ENCODE measurements at regions not wholly inside any gene's neighbourhood (a gene's known extent, or its start where the extent isn't known, plus 50 kb on each side); places are given as distances from the start of the nearest gene placed in this dataset.

GRCh38 chr12:112674539-112674938, 117.0 kb upstream of the RPH3A start:
- Histone ChIP-seq H3K4me3 (no peak overlapping the region), H3K36me3 (no peaks in the 10 kb centered on the region), H3K4me1 (no peaks in the 10 kb centered on the region), H3K27ac (no peak overlapping the region), H3K9me3 (no peaks in the 10 kb centered on the region), H3K27me3 (peaks cover 15% of the 10 kb centered on the region)
- in situ Hi-C loops (cut with MboI; ENCODE audit: low pct_ligation_motif_present in 1 of 4, low pct_unique_long_range_greater_than_20kb in 1 of 4, low sequenced_read_pairs in 3 of 4): no loop called here
- no peak for TF ChIP-seq EP300 (IDR thresholded peaks at IDR 0.05; ENCODE audit: low read depth)
- no peak for TF ChIP-seq POLR2A (IDR thresholded peaks at IDR 0.05)
- TF ChIP-seq CTCF (IDR thresholded peaks at IDR 0.05): no peak
- TF ChIP-seq POLR2AphosphoS5 (IDR thresholded peaks at IDR 0.05): no peak
- no peak for DNase-seq
- WGBS, 2 donors (ENCODE audit: low coverage in 1 of 2): 46 to 59% methylated on average over 2 of the region's 2 CpGs
- intact Hi-C loops (cut with DNase I; ENCODE audit: low total_unique reads): no loop called here

GRCh38 chr12:112676507-112676906, 115.0 kb upstream of the RPH3A start:
- no peak overlapping the region for H3K4me3 ChIP-seq
- intact Hi-C loops (cut with DNase I; ENCODE audit: low total_unique reads): no loop called here
- H3K27ac ChIP-seq: no peak overlapping the region
- TF ChIP-seq EP300 (IDR thresholded peaks at IDR 0.05; ENCODE audit: low read depth) (no peak), POLR2A (IDR thresholded peaks at IDR 0.05) (no peak), POLR2AphosphoS5 (IDR thresholded peaks at IDR 0.05) (no peak), CTCF (IDR thresholded peaks at IDR 0.05) (no peak)
- in situ Hi-C loops (cut with MboI; ENCODE audit: low pct_ligation_motif_present in 1 of 4, low pct_unique_long_range_greater_than_20kb in 1 of 4, low sequenced_read_pairs in 3 of 4): no loop called here
- H3K4me1 ChIP-seq: no peaks in the 10 kb centered on the region
- 56% methylated on average over 4 of the region's 4 CpGs; no CpG with 5 or more reads in 1 of the 2 donors for WGBS, 2 donors (ENCODE audit: low coverage in 1 of 2)
- no peaks in the 10 kb centered on the region for H3K36me3 ChIP-seq
- no peaks in the 10 kb centered on the region for H3K9me3 ChIP-seq
- H3K27me3 ChIP-seq: peaks cover 16% of the 10 kb centered on the region
- no peak for DNase-seq

GRCh38 chr12:112677050-112677765, 114.3 kb upstream of the RPH3A start:
- intact Hi-C loops (cut with DNase I; ENCODE audit: low total_unique reads): no loop called here
- H3K27me3 ChIP-seq: peaks cover 16% of the 10 kb centered on the region
- in situ Hi-C loops (cut with MboI; ENCODE audit: low pct_ligation_motif_present in 1 of 4, low pct_unique_long_range_greater_than_20kb in 1 of 4, low sequenced_read_pairs in 3 of 4): no loop called here
- no peak overlapping the region for H3K27ac ChIP-seq
- H3K9me3 ChIP-seq: no peaks in the 10 kb centered on the region
- 43 to 71% methylated on average over 2 to 6 of the region's 6 CpGs for WGBS, 2 donors (ENCODE audit: low coverage in 1 of 2)
- no peak overlapping the region for H3K4me3 ChIP-seq
- no peak for TF ChIP-seq POLR2AphosphoS5 (IDR thresholded peaks at IDR 0.05)
- H3K4me1 ChIP-seq: no peaks in the 10 kb centered on the region
- no peaks in the 10 kb centered on the region for H3K36me3 ChIP-seq
- no peak for DNase-seq

DNA sequence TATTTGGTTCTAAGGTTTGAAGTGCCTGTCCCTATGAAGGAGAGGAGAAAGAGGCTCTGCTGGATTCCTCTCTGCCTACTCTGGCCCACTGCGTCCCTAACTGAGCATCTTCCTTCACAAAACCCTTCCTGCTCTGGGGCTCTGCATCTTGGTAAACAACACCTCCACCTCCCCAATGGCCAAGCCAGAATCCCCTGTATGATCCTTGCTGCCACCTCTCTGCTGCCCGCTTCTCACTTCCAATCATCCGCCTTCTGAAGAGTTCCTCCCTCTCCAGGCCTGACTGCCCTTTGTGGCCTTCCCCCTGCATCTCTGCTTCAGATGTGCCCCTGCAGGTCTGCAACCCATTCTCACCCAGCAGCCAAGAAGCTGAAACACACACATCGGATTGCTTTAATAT, 110.6 kb upstream of the RPH3A start:
- WGBS, 2 donors (ENCODE audit: low coverage in 1 of 2): 50 to 70% methylated on average over 3 to 4 of the region's 4 CpGs
- intact Hi-C loops (cut with DNase I; ENCODE audit: low total_unique reads) (no loop called here), in situ Hi-C loops (cut with MboI; ENCODE audit: low pct_ligation_motif_present in 1 of 4, low pct_unique_long_range_greater_than_20kb in 1 of 4, low sequenced_read_pairs in 3 of 4) (no loop called here)
- Histone ChIP-seq H3K9me3 (no peaks in the 10 kb centered on the region), H3K4me1 (no peaks in the 10 kb centered on the region), H3K4me3 (no peak overlapping the region), H3K27me3 (peaks cover 13% of the 10 kb centered on the region), H3K27ac (no peak overlapping the region), H3K36me3 (no peaks in the 10 kb centered on the region)
- no peak for TF ChIP-seq CTCF (IDR thresholded peaks at IDR 0.05)
- TF ChIP-seq EP300 (IDR thresholded peaks at IDR 0.05; ENCODE audit: low read depth): no peak
- TF ChIP-seq POLR2AphosphoS5 (IDR thresholded peaks at IDR 0.05): no peak
- no peak for TF ChIP-seq POLR2A (IDR thresholded peaks at IDR 0.05)
- no peak for DNase-seq

DNA sequence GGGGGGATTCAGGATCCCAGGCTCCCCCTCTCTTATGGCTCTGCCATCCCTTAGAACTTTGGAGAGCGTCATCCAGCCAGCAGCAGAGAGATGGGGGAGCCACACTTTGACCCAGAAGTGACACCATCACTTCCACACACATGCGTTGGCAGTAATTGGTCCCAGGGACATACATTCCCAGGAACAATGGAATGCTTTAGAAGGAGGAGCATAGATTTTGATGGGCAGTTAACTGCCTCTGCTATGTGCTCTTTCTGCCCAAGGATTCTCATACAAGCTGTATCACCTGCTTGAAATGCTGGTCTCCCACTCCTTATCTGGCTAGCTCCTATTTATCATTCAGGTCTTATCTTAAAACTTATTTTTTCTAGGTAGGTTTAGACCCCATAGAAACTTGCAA, 109.0 kb upstream of the RPH3A start:
- peaks cover 13% of the 10 kb centered on the region for H3K27me3 ChIP-seq
- H3K4me3 ChIP-seq: no peak overlapping the region
- 70% methylated on average over 2 of the region's 2 CpGs; no CpG with 5 or more reads in 1 of the 2 donors for WGBS, 2 donors (ENCODE audit: low coverage in 1 of 2)
- intact Hi-C loops (cut with DNase I; ENCODE audit: low total_unique reads): no loop called here
- no peaks in the 10 kb centered on the region for H3K9me3 ChIP-seq
- TF ChIP-seq POLR2AphosphoS5 (IDR thresholded peaks at IDR 0.05) (no peak), POLR2A (IDR thresholded peaks at IDR 0.05) (no peak), EP300 (IDR thresholded peaks at IDR 0.05; ENCODE audit: low read depth) (no peak), CTCF (IDR thresholded peaks at IDR 0.05) (no peak)
- in situ Hi-C loops (cut with MboI; ENCODE audit: low pct_ligation_motif_present in 1 of 4, low pct_unique_long_range_greater_than_20kb in 1 of 4, low sequenced_read_pairs in 3 of 4): no loop called here
- H3K4me1 ChIP-seq: no peaks in the 10 kb centered on the region
- DNase-seq: no peak
- H3K36me3 ChIP-seq: no peaks in the 10 kb centered on the region
- no peak overlapping the region for H3K27ac ChIP-seq
